GM18909 (cell line): ENCODE measurements at regions not wholly inside any gene's neighbourhood (a gene's known extent, or its start where the extent isn't known, plus 50 kb on each side); places are given as distances from the start of the nearest gene placed in this dataset.

Source experiments
- ATAC-seq: cut with Tn5 transposase; IDR thresholded peaks from one replicate; pipeline ENCODE4 v1.9.1; 2021; ENCODE audit warnings: mild to moderate bottlenecking; ENCODE audit not compliant: unreplicated experiment, poor library complexity

GRCh38 chr6:112773187-112773586 lies 426.1 kb downstream of the RFPL4B start:
- no peak for ATAC-seq

- ATAC-seq: no peak
Measured at GRCh38 chr6:112774319-112774718, 427.2 kb downstream of the RFPL4B start.

GRCh38 chr6:112780498-112781096 lies 433.5 kb downstream of the RFPL4B start:
- peak; percentile 95 for ATAC-seq

- ATAC-seq: no peak
Measured at GRCh38 chr6:112781241-112781640, 434.1 kb downstream of the RFPL4B start.

GRCh38 chr6:112785408-112785807 lies 438.3 kb downstream of the RFPL4B start:
- no peak for ATAC-seq

GRCh38 chr6:112786801-112787200 lies 439.7 kb downstream of the RFPL4B start:
- no peak for ATAC-seq

- ATAC-seq: no peak
Measured at GRCh38 chr6:112787371-112787770, 440.2 kb downstream of the RFPL4B start.

- ATAC-seq: no peak
Measured at GRCh38 chr6:112795316-112795715, 448.2 kb downstream of the RFPL4B start.

- no peak for ATAC-seq
Measured at GRCh38 chr6:112796712-112797111, 449.6 kb downstream of the RFPL4B start.

GRCh38 chr6:112799889-112800288 lies 452.8 kb downstream of the RFPL4B start:
- ATAC-seq: no peak

- ATAC-seq: no peak
Measured at GRCh38 chr6:112800439-112800838, 453.3 kb downstream of the RFPL4B start.

- ATAC-seq: no peak
Measured at GRCh38 chr6:112800916-112801315, 453.8 kb downstream of the RFPL4B start.

- no peak for ATAC-seq
Measured at GRCh38 chr6:112801468-112802080, 454.4 kb downstream of the RFPL4B start.

GRCh38 chr6:112802144-112802543 lies 455.0 kb downstream of the RFPL4B start:
- no peak for ATAC-seq

GRCh38 chr6:112804638-112805330 lies 457.7 kb downstream of the RFPL4B start:
- no peak for ATAC-seq

- ATAC-seq: no peak
Measured at GRCh38 chr6:112806163-112806865, 459.2 kb downstream of the RFPL4B start.

GRCh38 chr6:112821476-112821875 lies 474.3 kb downstream of the RFPL4B start:
- no peak for ATAC-seq

- ATAC-seq: no peak
Measured at GRCh38 chr6:112822769-112823168, 475.6 kb downstream of the RFPL4B start.

- ATAC-seq: peak; percentile 95
Measured at GRCh38 chr6:112827793-112828192, 480.7 kb downstream of the RFPL4B start.

GRCh38 chr6:112831022-112831421 lies 483.9 kb downstream of the RFPL4B start:
- no peak for ATAC-seq

- ATAC-seq: no peak
Measured at GRCh38 chr6:112833581-112834131, 486.5 kb downstream of the RFPL4B start.
